ENCODE measurements at regions not wholly inside any gene's neighbourhood (a gene's known extent, or its start where the extent isn't known, plus 50 kb on each side); places are given as distances from the start of the nearest gene placed in this dataset.
"Not testable (repeated sequence)": the region's sequence is repeated elsewhere in the genome, so short reads cannot be mapped to it uniquely, and the experiment has no call there.

GRCh38 chr1:221029981-221030649 lies 150.9 kb downstream of the HLX start:
- no peak for DNase-seq

GRCh38 chr1:221030990-221031389 lies 151.7 kb downstream of the HLX start:
- no peak for DNase-seq

DNA sequence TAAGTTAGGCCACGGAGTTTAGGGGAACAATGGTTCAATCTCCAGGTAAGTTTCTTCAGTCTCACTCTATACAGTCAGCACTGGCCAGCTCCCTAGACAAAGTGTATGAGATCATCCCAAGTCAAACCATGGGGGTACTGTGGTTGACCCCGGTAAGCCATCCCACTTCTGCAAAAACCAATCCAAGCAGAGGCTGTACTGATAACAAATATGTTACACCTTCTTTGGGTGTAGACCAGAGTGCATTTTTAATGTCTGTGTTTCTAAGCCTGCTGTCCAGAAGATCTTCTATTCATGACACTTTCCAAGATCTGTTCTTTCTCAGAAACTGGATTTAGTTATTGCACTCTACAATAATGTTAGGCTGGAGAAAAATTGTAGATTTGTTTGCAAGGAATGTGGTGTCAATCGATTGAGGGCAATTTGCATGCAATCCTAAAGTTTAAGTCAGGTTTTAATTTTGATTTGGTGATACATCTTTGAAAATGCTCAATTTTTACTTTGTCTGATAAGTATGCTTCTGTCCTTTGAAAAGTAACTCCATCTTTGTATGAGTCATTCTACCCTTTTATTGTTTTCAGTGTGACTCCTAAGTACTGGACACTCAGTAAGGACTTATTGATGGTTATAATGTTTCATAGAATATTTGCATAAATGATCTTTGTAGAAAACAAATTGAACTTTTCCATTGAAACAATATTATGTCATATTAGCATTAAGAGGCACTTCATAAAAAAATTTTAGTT lies 152.4 kb downstream of the HLX start:
- no peak for DNase-seq

DNA sequence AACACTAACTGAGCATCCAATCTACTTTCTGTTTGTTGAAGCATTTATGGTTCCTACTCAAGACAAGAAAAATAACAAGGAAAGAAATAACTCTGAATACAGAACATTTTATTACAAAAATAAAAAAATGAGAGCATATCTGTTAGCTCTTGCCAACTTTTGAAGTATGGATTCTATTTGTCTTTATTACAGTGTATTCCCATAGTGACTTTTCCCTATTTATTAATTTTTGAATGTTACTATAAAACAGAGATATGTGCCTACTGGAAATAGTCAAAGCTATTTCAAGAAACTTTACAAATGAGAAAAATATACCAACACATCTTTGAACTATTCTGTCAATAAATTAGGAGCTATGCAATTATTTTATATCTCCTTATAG lies 153.0 kb downstream of the HLX start:
- DNase-seq, result no peak

DNA sequence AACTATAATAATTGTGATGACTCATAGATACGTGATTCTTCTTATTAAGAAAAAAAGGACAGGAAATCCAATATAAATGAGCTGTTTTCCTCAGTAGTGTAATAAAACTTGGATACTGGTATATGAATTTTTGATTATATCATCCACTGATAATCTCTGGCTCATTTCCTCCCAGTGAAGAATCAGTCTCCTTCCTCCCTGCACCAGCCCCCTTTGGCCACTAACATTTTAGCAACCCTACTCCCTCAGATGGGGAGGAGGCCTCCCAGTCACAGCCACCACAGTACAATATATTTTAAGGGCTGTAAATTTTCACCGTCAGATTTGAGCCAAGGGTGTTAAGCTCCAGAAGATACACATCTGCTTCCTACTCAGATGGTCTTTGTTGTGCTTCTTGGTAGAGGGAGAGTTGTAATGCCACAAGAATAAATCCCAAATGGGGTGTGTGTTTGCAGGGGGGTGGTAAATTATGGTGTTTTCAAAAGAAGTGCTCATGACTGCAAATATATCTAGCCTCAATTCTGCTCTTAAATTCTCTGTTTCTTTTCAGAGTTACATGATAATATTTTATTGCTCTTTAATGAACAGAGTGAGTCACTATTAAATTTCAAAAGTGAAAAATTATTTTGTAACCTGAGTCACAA lies 153.5 kb downstream of the HLX start:
- DNase-seq, result no peak

DNA sequence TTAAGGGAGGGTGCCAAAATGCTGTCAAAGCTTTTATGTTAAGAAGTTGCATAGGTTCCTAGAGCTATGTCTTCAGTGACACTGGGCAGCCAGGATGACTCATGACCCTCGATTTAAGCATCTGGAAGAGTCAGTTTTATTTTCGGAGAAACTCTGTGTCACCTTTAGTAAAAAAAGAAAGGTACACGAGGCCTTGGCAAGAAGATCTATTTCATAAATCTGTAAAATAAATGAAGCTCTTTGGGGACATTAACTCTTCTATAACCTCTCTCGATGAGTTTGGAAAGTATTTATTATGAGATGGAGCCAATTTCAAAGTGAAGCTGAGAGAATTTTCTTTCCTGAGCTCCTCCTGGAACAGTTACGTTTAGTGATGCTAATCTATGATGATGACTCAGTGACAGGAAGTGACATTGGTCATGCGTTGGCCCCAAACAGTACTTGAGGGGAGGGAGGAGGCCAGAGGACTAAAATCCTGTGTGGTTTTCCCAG lies 156.5 kb downstream of the HLX start:
- no peak for DNase-seq

DNA sequence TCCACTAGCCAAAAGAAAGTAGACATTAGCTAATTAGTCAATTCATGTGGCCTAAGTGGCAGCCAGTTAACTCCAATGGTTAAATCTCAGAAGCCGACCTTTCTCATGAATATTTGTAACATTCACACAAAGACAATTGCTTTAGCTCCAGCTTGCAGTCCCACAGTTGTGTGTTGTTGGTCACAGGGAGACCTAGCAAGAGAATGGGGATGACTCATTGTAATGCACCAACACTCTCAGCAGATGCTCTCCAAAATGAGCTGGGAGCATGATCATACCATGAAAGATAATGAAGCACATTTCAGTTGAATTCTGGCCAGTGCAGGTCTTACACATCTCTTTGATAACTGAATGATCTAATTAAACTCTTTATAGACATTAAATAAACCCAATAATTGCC lies 160.4 kb downstream of the HLX start:
- no peak for DNase-seq

GRCh38 chr1:221040101-221040500 lies 160.9 kb downstream of the HLX start:
- DNase-seq, result no peak

GRCh38 chr1:221040691-221041285 lies 161.5 kb downstream of the HLX start:
- no peak for DNase-seq

DNA sequence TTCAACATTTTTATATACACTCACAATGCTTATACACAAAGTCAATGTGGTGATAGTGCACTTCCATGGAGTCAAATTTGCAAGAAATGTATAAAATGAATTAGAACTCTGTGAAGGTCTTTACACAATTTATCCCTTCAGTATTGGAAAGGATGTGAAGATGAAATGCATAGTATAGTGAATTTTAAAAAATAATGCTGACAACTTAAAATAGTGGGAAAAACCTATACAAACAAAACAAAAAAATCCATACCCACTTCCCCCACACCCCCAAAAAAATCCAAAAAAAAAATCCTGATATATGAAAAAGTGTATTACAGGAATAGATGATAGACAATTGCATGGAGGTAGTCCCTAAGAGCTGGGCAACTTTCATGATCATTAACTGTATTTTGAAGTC lies 165.3 kb downstream of the HLX start:
- DNase-seq, result no peak

- DNase-seq, result no peak
Measured at GRCh38 chr1:221045151-221045550, 165.9 kb downstream of the HLX start.

DNA sequence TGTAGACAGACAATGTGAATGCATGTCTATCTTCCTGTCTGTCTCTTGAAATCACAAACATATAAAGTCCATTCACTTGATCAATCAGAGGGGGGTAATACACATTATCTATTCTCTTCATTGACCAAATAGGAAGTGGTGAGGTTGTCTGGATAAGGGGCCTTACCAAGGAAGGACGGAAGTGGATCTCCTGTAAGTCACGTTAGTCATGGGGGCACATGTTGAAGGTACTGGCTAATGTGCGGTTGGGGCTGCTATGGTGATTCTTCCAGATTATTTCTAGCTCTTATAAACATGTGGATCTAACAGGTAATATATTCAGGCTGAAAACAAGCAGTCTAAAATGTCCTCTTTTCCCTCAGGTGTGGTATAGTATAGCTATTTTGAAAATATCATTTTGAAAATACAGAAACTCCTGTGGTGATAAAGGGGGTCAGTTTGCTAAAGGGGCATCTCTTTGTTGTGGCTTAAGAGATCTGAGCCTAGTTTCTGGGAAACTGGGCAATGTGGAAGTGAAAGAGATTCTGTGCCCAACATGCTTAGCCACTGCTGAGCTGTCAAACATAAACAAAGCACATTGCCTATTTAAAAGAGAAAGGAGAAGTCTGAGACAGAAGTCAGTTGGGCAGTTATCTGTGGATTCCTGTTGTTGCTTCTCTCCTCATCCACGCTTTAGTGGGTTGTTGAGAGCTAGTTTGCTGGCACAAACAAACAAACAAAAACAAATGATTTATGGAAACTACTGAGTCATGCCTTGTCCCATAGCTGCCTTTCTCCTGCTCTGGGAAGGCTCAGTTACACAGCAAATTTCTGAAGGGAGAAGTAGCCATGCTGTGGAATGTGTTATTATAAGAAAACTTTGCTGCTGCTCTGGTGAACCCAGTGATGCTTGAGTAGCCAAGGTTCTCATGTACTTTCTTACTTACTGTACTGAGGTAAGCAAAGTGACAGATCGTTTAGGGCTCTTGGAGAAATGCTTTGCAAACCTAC lies 166.9 kb downstream of the HLX start:
- DNase-seq, result no peak

- DNase-seq, result not testable (repeated sequence)
Measured at GRCh38 chr1:221051391-221051790, 172.1 kb downstream of the HLX start.

GRCh38 chr1:221053889-221054288 lies 174.6 kb downstream of the HLX start:
- no peak for DNase-seq

- DNase-seq, result no peak
Measured at GRCh38 chr1:221059506-221059905, 180.3 kb downstream of the HLX start.

GRCh38 chr1:221063651-221064050 lies 184.4 kb downstream of the HLX start:
- no peak for DNase-seq

DNA sequence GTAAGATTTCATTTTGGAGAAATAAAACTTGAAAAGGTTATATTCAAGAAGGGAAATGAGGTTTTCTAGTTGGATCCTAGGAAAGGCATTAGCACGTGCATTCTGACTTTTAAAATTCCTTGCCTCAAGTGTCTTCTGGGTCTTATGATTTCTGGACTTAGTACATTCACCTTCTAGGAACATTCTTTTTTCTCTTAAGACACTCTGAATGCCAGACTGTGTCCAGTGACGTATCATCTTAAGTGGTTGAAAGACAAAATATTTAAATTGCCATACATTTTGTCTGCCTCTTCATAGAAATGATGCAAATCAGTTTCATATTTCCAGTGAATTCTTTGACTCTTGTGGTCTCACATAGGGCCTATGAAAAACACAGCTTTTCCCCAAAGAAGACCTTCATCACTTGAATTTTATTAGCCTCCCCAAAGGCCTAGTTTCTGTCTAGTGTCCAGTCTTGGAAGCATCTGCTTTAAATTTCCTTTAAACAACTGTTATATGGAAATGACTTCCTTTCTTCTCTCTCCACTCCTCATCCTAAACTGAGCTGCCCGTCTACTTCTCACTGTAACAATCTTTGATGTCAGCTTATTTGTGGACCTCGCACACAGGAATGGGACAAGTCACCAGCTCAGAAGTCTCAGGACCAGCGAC lies 187.2 kb downstream of the HLX start:
- DNase-seq, result no peak

DNA sequence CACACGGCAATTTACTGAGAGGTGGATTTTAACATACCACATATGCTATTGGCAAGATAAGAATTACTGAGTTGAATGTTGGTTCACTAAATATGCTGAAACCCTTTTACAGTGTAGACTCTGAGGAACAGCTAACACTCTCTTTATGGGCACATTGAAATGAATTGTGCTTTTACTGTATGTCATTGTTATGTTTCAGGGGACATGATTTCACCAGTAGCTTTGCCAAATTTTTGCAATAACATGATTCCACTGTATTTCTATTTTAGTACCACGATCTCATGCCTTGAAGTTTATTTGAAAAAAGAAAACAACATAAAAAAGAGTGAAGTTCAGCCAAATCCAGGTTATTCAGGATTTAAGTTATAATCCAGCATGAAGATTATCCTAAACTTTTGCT lies 188.5 kb downstream of the HLX start:
- no peak for DNase-seq

GRCh38 chr1:221069178-221069903 lies 190.1 kb downstream of the HLX start:
- no peak for DNase-seq

- no peak for DNase-seq
Measured at GRCh38 chr1:221069986-221070385, 190.7 kb downstream of the HLX start.

GRCh38 chr1:221071777-221072176 lies 192.5 kb downstream of the HLX start:
- no peak for DNase-seq
